ENCODE measurements at regions not wholly inside any gene's neighbourhood (a gene's known extent, or its start where the extent isn't known, plus 50 kb on each side); places are given as distances from the start of the nearest gene placed in this dataset.
"Not testable (repeated sequence)": the region's sequence is repeated elsewhere in the genome, so short reads cannot be mapped to it uniquely, and the experiment has no call there.

- no peak for DNase-seq
These were observed 585.1 kb downstream of the GATA3 start for GRCh38 chr10:8639486-8640185.

- no peak for DNase-seq
These were observed 585.8 kb downstream of the GATA3 start for GRCh38 chr10:8640301-8640700.

GRCh38 chr10:8640878-8641277 lies 586.4 kb downstream of the GATA3 start:
- DNase-seq: no peak

DNA sequence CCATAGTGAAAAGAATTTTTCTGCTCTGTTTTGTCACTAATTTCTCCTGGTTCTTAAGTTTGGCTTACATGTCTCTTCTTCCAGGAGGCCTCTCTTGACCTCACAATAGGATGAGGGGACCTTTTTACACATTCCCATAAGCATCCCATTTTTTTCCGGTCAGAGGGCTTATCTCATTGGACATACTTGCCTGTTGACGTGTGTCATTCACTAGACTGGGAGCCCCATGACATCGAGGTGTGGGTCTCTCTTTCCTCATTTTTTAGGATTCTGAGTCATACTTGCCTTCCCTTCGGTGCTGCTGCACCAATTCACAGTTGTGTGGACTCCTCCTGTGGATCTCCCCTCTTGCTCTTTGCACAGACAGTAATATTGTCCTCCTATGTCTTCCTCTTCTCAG lies 601.8 kb downstream of the GATA3 start:
- no peak for DNase-seq

- no peak for DNase-seq
These were observed 605.5 kb downstream of the GATA3 start for GRCh38 chr10:8659982-8660381.

GRCh38 chr10:8661886-8662285 lies 607.4 kb downstream of the GATA3 start:
- no peak for DNase-seq

DNA sequence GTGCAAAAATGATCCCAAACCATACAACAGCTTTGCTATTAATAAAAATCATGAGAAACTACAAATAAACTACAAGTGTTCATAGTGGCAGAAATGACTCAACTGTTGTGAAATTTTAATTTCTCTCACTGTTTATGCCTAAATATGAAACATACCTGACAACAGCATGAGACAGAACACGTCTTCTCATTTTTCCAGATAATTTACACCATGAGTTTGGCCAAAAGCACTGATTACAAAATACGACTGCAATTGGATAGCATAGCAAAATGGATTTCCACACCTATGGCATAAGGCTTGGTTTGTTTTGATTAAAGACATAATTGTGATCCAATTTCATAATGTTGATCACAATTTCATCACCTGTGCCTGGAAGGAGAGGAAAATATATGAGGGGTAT lies 608.6 kb downstream of the GATA3 start:
- no peak for DNase-seq

DNA sequence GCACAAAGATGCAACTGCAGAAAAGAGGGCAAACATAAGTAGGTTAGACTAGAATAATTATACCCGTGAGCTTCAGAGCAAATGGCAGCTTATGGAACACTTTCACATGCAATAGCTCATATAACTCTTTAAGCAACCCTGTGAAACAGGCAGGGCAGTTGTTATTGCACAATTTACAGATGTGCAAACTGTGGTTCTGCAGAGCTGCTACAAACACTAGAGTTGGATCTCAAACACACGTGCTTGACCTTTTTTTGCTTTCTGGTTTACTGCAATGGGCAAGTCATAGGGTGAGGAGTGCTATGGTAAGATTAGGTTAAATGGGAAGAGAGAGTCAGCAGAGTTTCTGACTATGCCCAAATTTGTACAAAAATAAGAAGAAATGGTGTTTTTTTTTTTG lies 610.8 kb downstream of the GATA3 start:
- DNase-seq: no peak

- no peak for DNase-seq
These were observed 616.0 kb downstream of the GATA3 start for GRCh38 chr10:8670461-8670860.

GRCh38 chr10:8674230-8674629 lies 619.7 kb downstream of the GATA3 start:
- DNase-seq: no peak

DNA sequence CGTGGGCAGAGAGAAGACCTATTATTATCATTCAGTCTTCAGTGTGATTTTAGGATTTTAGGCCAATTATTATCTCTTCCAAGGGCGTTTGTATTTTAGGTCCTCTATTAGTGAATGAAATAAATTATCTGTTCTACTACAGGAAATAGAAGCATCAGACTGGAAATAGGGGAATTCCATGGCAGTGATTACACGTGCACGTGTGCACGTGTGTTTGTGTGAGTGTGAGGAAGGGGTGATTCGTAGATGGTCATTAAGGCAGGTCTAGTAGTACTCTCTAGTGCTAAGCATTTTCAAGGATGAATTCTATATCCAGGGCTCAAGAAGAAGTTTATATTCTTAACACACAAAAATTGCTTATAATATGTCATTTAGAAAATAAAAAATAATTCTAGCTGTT lies 623.2 kb downstream of the GATA3 start:
- DNase-seq: no peak

DNA sequence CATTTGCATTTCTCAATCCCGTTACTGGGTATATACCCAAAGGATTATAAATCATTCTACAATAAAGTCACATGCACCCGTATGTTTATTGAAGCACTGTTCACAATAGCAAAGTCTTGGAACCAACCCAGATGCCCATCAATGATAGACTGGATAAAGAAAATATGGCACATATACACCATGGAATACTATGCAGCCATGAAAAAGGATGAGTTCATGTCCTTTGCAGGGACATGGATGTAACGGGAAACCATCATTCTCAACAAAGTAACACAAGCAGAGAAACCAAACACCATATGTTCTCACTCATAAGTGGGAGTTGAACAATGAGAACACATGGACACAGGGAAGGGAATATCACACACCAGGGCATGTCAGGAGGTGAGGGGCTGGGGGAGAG lies 630.4 kb downstream of the GATA3 start:
- not testable (repeated sequence) for DNase-seq

DNA sequence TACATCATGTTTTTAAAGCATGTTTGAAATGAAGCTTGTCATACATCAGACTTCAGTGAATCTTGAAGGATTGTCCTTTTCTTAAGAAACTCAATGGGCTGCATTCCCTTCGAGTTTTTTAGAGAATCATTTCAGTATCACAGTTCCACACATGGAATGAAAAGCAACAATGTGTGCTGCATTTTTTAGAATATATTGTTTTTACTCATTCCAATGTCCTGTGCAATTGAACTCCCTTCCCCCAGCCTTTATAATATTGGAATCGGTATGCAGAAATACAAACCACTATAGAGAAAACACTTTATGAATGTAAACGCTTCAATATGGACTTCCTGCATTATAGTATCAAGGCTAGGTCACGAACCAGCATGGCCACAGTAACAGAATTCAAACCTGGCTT lies 634.4 kb downstream of the GATA3 start:
- no peak for DNase-seq

DNA sequence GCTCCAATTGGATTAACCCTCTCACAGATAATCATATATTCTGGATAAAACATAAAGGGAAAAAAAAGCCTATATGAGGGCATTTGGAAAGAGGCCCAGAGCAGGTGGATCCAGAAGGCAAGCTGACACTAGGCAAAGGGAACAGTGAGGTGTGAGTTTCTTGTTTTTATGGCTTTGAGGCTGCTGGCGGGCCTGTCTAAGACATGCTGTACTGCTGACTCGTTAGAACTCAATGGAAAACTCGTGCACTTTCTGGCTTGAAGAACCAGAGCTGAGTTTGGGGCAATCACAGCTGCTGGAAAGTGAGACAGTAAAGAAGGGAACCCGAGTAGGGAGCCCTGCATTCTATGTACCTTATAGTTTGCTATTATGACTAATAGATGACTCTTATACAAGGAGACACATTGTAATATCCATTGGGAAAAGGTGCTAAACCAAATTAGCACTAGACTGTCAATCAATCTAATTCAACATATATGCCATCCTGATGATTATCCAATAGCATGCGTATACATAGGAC lies 637.1 kb downstream of the GATA3 start:
- no peak for DNase-seq

GRCh38 chr10:8693635-8694034 lies 639.1 kb downstream of the GATA3 start:
- DNase-seq: not testable (repeated sequence)

- no peak for DNase-seq
These were observed 642.3 kb downstream of the GATA3 start for GRCh38 chr10:8696746-8697145.

DNA sequence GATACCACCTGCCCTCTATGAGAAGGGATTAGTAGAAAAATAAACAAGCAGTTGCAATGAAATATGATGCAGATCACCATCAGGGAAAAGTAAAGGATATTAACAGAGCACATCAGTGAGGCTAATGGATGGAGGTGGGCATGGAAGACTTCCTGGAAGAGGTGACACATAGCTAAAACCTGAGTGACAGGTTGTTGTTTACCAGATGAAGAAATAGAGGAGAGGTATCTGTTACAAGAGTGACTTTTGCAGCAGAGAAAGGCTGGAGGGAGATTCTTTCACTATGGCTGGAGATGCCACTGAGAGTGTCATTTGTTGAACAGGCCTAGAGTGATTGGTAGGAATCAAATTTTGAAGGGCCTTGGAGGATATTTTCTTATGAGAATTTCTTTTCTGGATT lies 646.2 kb downstream of the GATA3 start:
- DNase-seq: no peak

GRCh38 chr10:8702181-8702580 lies 647.7 kb downstream of the GATA3 start:
- DNase-seq: no peak

DNA sequence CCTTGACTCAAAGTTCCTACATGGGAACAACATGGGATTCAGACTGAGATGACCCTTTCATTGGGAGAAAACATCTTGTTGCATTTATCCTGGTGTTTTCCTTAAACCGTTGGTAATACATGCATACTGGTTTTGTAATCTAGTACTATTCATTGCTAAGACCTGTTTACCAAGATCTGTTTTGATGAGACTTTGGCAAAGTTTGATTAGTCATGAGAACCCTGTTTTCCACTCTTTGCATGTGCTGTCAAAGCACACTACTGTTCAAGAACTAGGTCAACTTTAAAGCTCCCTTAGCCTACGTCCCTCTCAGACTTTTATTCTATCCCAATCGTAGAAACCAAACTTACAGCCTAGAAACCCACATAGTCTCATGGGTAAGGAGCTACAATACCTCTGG lies 650.9 kb downstream of the GATA3 start:
- DNase-seq: no peak

GRCh38 chr10:8712656-8713055 lies 658.2 kb downstream of the GATA3 start:
- no peak for DNase-seq

- DNase-seq: no peak
These were observed 665.5 kb downstream of the GATA3 start for GRCh38 chr10:8719971-8720370.

- no peak for DNase-seq
These were observed 667.2 kb downstream of the GATA3 start for GRCh38 chr10:8721650-8722049.

DNA sequence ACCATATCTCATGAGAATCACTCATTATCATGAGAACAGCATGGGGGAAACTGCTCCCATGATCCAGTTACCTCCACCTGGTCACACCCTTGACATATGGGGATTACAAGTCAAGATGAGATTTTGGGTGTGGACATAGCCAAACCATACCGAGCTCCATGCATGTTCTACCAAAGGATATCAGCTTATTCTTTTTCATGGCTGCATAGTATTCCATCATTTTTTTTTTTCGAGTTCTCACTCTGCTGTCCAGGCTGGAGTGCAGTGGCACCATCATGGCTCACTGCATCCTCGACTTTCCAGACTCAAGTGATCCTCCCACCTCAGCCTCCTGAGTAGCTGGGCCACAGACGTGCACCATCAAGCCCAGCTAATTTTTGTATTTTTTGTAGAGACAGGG lies 668.3 kb downstream of the GATA3 start:
- no peak for DNase-seq

- DNase-seq: no peak
These were observed 670.9 kb downstream of the GATA3 start for GRCh38 chr10:8725343-8725742.

- no peak for DNase-seq
These were observed 671.7 kb downstream of the GATA3 start for GRCh38 chr10:8726084-8726778.

Measured in activated CD4-positive, alpha-beta T cell treated with anti-CD3 and anti-CD28 coated beads for 4 hours (primary cell).